ENCODE measurements at regions not wholly inside any gene's neighbourhood (a gene's known extent, or its start where the extent isn't known, plus 50 kb on each side); places are given as distances from the start of the nearest gene placed in this dataset.

GRCh38 chr3:64975147-64975546 lies 287.3 kb upstream of the ADAMTS9 start:
- DNase-seq (ENCODE audit: low read depth): peak; percentile 59
- no peak for TF ChIP-seq CTCF (IDR thresholded peaks at IDR 0.05; ENCODE audit: insufficient read depth, low read depth, low read length, missing control alignments)
- no peak overlapping the region for H3K4me3 ChIP-seq (ENCODE audit: low read length)

GRCh38 chr3:64974401-64974800 lies 286.6 kb upstream of the ADAMTS9 start:
- DNase-seq (ENCODE audit: low read depth): no peak
- no peak overlapping the region for H3K4me3 ChIP-seq (ENCODE audit: low read length)
- no peak for TF ChIP-seq CTCF (IDR thresholded peaks at IDR 0.05; ENCODE audit: insufficient read depth, low read depth, low read length, missing control alignments)

- no peak for DNase-seq (ENCODE audit: low read depth)
- H3K4me3 ChIP-seq (ENCODE audit: low read length): no peak overlapping the region
- no peak for TF ChIP-seq CTCF (IDR thresholded peaks at IDR 0.05; ENCODE audit: insufficient read depth, low read depth, low read length, missing control alignments)
Measured at GRCh38 chr3:64972793-64973192, 285.0 kb upstream of the ADAMTS9 start.

- no peak overlapping the region for H3K4me3 ChIP-seq (ENCODE audit: low read length)
- no peak for TF ChIP-seq CTCF (IDR thresholded peaks at IDR 0.05; ENCODE audit: insufficient read depth, low read depth, low read length, missing control alignments)
- DNase-seq (ENCODE audit: low read depth): no peak
Measured at GRCh38 chr3:64971602-64972001, 283.8 kb upstream of the ADAMTS9 start.

- DNase-seq (ENCODE audit: low read depth): no peak
- H3K4me3 ChIP-seq (ENCODE audit: low read length): no peak overlapping the region
- no peak for TF ChIP-seq CTCF (IDR thresholded peaks at IDR 0.05; ENCODE audit: insufficient read depth, low read depth, low read length, missing control alignments)
Measured at GRCh38 chr3:64970634-64971033, 282.8 kb upstream of the ADAMTS9 start.

GRCh38 chr3:64961301-64961700 lies 273.5 kb upstream of the ADAMTS9 start:
- no peak for DNase-seq (ENCODE audit: low read depth)

More at GRCh38 chr3:64961301-64961700, 273.5 kb upstream of the ADAMTS9 start:
- TF ChIP-seq CTCF (IDR thresholded peaks at IDR 0.05; ENCODE audit: insufficient read depth, low read depth, low read length, missing control alignments): no peak
- no peak overlapping the region for H3K4me3 ChIP-seq (ENCODE audit: low read length)
